NCI-H1105 (cell line): ENCODE measurements at regions not wholly inside any gene's neighbourhood (a gene's known extent, or its start where the extent isn't known, plus 50 kb on each side); places are given as distances from the start of the nearest gene placed in this dataset.

Experiments
- DNase-seq: peaks from one replicate; lab custom pipeline; 2025; lab: John Stamatoyannopoulos, UW

DNA sequence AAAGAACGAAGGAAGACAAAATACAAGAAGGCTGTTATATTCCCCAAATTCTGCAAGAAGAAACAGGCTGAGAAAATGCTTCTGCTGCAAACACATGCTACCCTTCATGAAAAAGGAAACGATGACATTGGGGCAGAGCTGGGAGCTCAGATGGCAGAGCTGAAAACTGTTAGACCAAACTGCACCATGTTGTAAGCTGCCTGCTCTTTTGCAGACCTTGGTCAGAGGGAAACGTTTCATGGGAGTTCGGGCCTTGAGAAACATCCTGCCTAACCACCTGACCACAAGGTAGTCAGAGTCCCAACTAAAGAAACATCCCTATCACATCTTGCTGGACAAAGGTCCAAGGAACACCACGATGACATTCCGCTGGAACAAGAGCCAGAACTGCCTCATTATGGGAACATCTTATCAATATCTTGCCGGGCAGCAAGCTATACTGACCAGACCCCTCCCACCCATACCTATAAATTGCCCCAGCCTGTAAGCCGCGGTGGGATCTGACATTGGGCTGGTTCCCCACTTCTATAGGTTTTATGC is 110.7 kb upstream of the CTSC start:
- no peak for DNase-seq

DNA sequence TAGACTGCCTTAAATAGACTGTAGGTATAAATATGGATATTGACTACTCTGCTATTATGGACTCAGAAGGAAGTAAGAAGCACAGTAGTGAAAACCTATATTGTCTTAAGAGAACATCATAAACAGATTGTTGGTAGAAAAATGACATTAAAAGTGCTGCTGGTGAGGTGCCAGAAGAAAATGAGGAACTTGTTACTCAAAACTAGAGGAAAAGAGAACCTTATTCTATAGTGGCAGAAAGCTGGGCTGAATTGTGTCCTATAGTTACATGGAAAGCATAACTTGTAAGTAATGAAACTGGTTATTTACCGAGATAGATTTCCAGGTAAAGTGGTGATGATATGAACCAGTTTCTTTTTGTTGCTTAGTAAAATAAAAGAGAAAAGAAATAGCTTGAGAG is 109.7 kb upstream of the CTSC start:
- no peak for DNase-seq

GRCh38 chr11:88439356-88439755 is 101.8 kb upstream of the CTSC start:
- no peak for DNase-seq

GRCh38 chr11:88438721-88439120 is 101.2 kb upstream of the CTSC start:
- no peak for DNase-seq

GRCh38 chr11:88435415-88435814 is 97.9 kb upstream of the CTSC start:
- DNase-seq = no peak

DNA sequence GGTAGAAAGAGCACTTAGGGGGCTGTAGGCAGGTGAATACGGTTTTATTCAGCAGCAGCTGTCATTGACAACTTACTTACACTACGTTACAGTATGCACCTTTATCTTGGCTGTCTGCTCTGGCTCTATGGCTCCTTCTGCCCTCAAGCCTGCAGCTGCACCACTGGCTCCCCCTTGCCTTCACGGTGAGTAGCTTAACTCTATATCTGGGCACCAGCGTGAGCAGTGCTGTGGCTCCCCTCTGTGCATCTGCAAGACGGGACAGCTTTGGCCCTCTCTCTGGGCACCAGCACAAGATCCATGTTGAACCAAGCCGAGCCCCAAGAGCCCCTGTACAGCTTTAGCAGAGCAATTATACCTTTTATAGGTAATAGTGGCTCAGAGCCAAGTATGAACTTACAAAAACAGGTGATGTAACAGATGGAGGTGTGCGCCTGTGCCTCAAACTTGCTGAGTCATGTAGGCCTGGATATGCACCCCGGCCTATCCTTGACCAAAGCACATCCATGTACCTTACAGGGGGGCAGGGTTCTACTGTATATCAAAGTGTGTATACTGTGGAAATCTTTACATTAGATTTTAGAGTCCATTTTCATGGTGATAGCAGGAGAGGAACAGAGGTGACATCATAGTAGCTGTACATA is 96.9 kb upstream of the CTSC start:
- DNase-seq = peak; percentile 29

DNA sequence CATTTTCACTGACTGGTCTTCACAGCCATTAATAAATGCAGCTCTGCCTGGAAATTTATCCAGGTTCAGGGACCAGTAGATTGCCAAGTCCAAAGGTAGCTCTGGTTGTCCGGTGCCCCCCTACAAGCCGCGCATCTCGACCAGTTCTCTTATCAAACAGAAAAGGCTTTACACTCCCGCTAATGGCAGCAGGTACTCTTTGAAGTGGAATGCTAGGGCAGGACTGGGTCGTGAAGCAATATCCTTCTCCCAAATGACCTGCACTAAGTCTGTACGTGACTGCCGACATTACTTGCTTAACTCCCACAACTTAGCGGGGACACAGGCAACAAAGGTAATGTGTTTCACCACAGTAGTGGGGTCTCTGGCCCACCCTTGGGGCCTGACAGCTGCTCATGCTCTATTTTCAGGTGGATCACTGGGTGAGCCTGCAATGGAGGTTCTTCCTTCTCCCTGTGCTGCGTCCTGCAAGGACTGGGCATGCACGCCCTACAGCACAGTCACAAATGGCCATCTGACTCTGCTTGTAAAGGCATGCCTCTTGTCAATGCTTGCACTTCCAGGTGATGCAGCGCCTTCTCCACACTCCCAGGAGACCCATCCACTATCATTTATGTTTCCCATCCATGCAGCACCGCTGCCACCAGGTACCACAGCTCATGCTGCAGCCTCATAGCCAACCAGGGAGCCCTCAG is 96.1 kb upstream of the CTSC start:
- no peak for DNase-seq

GRCh38 chr11:88431675-88432341 is 94.3 kb upstream of the CTSC start:
- no peak for DNase-seq

- no peak for DNase-seq
Observed at GRCh38 chr11:88428959-88429358, 91.4 kb upstream of the CTSC start.

DNA sequence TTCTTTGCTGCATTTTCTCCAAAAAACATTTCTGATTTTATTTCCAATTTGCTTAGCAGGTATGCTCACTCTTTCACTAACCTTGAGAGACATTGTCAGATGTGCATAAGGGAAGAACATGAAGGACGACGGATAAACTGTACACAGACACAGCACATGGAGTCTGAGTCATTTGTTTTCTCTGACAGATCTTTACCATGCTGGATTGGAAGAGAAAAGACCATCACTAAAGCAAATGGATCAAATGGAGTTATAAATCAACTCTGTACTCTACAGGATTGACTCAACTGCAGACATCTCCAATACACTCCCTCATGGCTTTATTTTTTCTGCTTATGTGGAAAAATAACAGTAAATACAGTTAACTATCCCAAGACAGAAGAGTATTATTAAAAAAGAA is 90.2 kb upstream of the CTSC start:
- DNase-seq = no peak

DNA sequence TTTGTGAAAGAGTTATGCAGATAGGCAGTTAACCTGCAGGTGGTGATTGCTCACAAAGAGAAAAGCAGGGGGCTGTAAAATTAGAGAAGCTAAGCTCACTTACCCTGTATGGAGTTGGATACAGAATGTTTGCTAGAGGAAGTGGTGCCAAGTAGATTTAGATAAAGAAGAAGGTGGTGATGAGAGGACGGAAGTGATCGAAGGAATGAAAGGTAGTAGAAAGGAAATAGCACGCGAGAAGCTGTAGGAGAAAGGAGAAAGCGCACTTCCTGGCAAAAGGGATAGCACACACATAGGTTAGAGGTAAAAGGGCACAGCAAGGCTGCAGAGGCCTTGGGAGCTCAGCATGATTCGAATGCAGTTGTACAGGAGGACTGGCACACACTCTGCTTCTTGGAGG is 87.3 kb upstream of the CTSC start:
- DNase-seq = no peak

DNA sequence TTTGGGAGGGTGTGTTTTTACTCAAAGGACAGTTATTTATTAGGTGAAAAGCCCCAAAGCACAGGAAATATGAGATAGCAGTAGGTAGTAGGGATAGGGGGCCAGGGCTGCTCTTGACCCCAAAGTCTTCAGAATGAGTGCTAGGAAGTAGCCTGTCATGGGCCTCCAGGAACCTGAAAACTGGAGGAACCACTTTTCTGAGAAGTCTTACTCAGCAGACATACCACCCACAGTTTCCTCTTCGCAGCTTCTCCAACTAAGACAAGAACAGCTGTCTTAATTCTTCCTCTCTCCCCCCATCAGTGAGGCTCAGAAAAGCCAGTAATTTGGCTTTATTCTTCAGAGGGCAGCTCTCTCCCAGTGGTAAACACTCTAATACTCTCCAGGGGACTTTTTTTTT is 84.0 kb upstream of the CTSC start:
- no peak for DNase-seq

- no peak for DNase-seq
Observed at GRCh38 chr11:88420165-88420791, 82.7 kb upstream of the CTSC start.

DNA sequence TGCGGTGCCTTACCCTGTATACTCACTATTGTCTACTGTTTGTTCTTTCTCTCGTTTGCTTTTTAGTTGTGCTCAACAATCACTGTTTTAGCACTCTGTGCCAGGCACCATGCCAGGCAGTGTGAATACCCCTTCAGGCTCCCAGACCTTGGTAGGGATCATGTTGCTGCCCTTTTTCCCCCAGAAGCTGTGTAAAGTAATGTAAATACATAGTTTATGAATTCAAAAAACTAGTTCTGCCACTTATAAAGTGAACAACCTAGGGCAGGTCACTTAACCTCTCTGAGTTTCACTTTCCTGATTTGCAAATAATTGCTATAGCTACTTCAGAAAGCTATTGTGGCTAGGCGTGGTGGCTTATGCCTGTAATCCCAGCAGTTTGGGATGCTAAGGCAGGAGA is 81.0 kb upstream of the CTSC start:
- DNase-seq = peak; percentile 33

- DNase-seq = no peak
Observed at GRCh38 chr11:88415495-88415894, 78.0 kb upstream of the CTSC start.

GRCh38 chr11:88414981-88415413 is 77.5 kb upstream of the CTSC start:
- DNase-seq = no peak

- peak; percentile 80 for DNase-seq
Observed at GRCh38 chr11:88414385-88414861, 76.9 kb upstream of the CTSC start.

DNA sequence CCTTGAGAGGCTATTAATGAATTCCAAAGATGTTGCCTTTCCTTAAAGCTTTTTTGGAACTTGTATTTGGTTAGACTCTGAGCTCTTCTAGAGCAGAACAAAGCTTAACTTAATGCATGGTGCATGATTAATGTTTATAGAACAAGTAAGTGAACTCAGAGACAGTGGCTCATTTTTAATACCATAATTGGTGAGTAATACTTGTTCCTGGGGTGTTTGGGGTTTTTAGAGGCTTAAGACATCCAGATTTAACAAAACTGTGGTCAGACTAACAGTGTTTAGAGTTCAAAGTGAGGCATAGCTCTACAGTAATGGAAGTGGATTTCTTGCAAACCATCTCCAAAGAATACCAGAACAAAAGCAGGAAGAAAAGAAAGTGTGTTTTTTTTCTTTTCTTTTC is 73.7 kb upstream of the CTSC start:
- no peak for DNase-seq

- DNase-seq = no peak
Observed at GRCh38 chr11:88410656-88411055, 73.1 kb upstream of the CTSC start.

GRCh38 chr11:88410056-88410455 is 72.5 kb upstream of the CTSC start:
- DNase-seq = no peak

GRCh38 chr11:88406876-88407275 is 69.3 kb upstream of the CTSC start:
- no peak for DNase-seq

DNA sequence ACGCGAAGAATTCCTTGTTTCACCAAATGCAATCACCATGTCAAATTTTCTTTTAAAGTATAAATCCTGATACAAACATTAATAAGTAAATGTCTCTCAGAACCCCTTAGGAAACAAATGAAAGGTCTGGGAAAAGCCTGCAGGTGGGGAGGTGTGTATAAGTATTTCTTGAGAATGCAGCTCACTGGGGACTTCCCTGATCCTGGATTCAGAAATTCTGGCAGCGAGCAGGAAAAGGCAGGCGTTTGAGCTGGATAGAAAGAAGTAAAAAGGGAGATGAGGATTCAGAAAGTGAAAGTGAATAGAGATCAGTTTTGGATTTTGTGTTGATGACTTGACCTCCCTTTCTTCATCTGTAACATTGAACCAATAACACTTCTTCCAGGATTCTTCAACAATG is 68.3 kb upstream of the CTSC start:
- DNase-seq = no peak
